H1 (cell line): ENCODE measurements at regions not wholly inside any gene's neighbourhood (a gene's known extent, or its start where the extent isn't known, plus 50 kb on each side); places are given as distances from the start of the nearest gene placed in this dataset.

Source experiments
- CTCF ChIA-PET: fragments of 300-600 bp; sonication (Branson Sonifier 250); formaldehyde crosslinking; loops from one replicate; lab custom pipeline; 2021; ENCODE audit not compliant: partially characterized antibody; lab: Charles Lee
- POLR2A ChIA-PET: fragments of 300-600 bp; sonication (Branson Sonifier 250); formaldehyde crosslinking; loops from one replicate; lab custom pipeline; 2021; ENCODE audit warnings: inconsistent platforms; ENCODE audit not compliant: partially characterized antibody; lab: Charles Lee
- DNase-seq, 2 experiments: peaks; one replicate each; pipeline versions ENCODE4 v3.0.0 to v3.0.0-alpha.2; 2010 to 2022; ENCODE audit warnings: low spot score in 2 of 2, low read depth in 1 of 2, mixed read lengths in 1 of 2
- FAIRE-seq: peaks from 2 replicates; lab custom pipeline; 2011; peaks lifted over from hg19 to GRCh38; lab: Jason Lieb, UNC
- H2AFZ ChIP-seq: 2 replicates; pipeline ENCODE4 v1.8.1; 2012; ENCODE audit warnings: low read length, inconsistent platforms
- H2AK5ac ChIP-seq: 2 replicates; pipeline ENCODE4 v1.6.1; 2013; ENCODE audit warnings: low read depth, low read length
- H2BK120ac ChIP-seq: replicated peaks from 2 replicates; pipeline ENCODE3; 2013; ENCODE audit warnings: low read depth, low read length, inconsistent platforms
- H2BK12ac ChIP-seq: 2 replicates; pipeline ENCODE4 v1.6.1; 2013; ENCODE audit warnings: low read depth, low read length
- H2BK15ac ChIP-seq: 2 replicates; pipeline ENCODE4 v1.6.1; 2013; ENCODE audit warnings: low read length
- H2BK20ac ChIP-seq: 2 replicates; pipeline ENCODE4 v1.6.1; 2013; ENCODE audit warnings: low read length
- H2BK5ac ChIP-seq: 2 replicates; pipeline ENCODE4 v1.6.1; 2013; ENCODE audit warnings: low read depth, low read length
- H3K14ac ChIP-seq: 2 replicates; pipeline ENCODE4 v1.6.1; 2013; ENCODE audit warnings: inconsistent platforms; ENCODE audit not compliant: insufficient read length
- H3K18ac ChIP-seq: 2 replicates; pipeline ENCODE4 v1.6.1; 2013; ENCODE audit warnings: low read length; ENCODE audit errors: extremely low read depth
- H3K23ac ChIP-seq: 2 replicates; pipeline ENCODE4 v1.6.1; 2013; ENCODE audit warnings: inconsistent platforms; ENCODE audit not compliant: insufficient read length
- H3K23me2 ChIP-seq: 2 replicates; pipeline ENCODE4 v1.6.1; 2013; ENCODE audit warnings: low read depth, low read length
- H3K27ac ChIP-seq: 2 replicates; pipeline ENCODE4 v1.6.1; 2011; ENCODE audit warnings: low read depth, low read length, inconsistent platforms
- H3K27me3 ChIP-seq, 4 experiments: replicated peaks in 1 of 4; 1 replicate in 1 of 4; 2 replicates in 3 of 4; pipeline versions ENCODE4 v1.6.1 to v1.8.1; 2011 to 2013; ENCODE audit warnings: low read length in 3 of 4, mild to moderate bottlenecking in 3 of 4, inconsistent platforms in 2 of 4, mixed read lengths in 2 of 4, moderate library complexity in 1 of 4; ENCODE audit not compliant: control insufficient read depth in 3 of 4, insufficient read depth in 3 of 4; ENCODE audit errors: extremely low read depth in 1 of 4
- H3K36me3 ChIP-seq, 4 experiments: 2 replicates each; pipeline versions ENCODE4 v1.6.1 to v1.8.1; 2011 to 2013; ENCODE audit warnings: mild to moderate bottlenecking in 4 of 4, low read length in 3 of 4, moderate library complexity in 2 of 4, control low read depth in 1 of 4, inconsistent platforms in 1 of 4; ENCODE audit not compliant: insufficient read depth in 4 of 4, control insufficient read depth in 2 of 4
- H3K4ac ChIP-seq: replicated peaks from 2 replicates; pipeline ENCODE3; 2013; ENCODE audit warnings: low read length, low read depth, mixed read lengths, inconsistent platforms; ENCODE audit not compliant: insufficient read length
- H3K4me1 ChIP-seq, 4 experiments: replicated peaks in 1 of 4; 1 replicate in 1 of 4; 2 replicates in 3 of 4; pipeline versions ENCODE4 v1.6.1 to v1.8.1; 2011 to 2013; ENCODE audit warnings: low read length in 3 of 4, inconsistent platforms in 2 of 4, mixed read lengths in 1 of 4; ENCODE audit not compliant: insufficient read depth in 4 of 4, control insufficient read depth in 3 of 4
- H3K4me2 ChIP-seq, 2 experiments: 2 replicates each; pipeline versions ENCODE4 v1.6.1 to v1.8.1; 2011 to 2013; ENCODE audit warnings: low read depth in 2 of 2, low read length in 2 of 2, control low read depth in 1 of 2, inconsistent platforms in 1 of 2, mild to moderate bottlenecking in 1 of 2; ENCODE audit not compliant: insufficient read depth in 1 of 2
- H3K4me3 ChIP-seq, 4 experiments: fragments of 200-600, 300-600 bp in 1 of 4; sonication (generic), shearing (Covaris generic), sonication (Bioruptor Twin) in 1 of 4; 2 replicates each; pipeline versions ENCODE4 v1.5.1 to v1.8.1; 2011 to 2016; ENCODE audit warnings: low read length in 4 of 4, low read depth in 3 of 4, control low read depth in 2 of 4, inconsistent platforms in 2 of 4, mild to moderate bottlenecking in 2 of 4, mixed read lengths in 1 of 4, moderate library complexity in 1 of 4; ENCODE audit not compliant: insufficient read depth in 2 of 4; ENCODE audit errors: extremely low read depth in 1 of 4
- H3K56ac ChIP-seq: replicated peaks from 2 replicates; pipeline ENCODE3; 2013; ENCODE audit warnings: low read depth, mild to moderate bottlenecking, mixed read lengths, low read length, inconsistent platforms; ENCODE audit not compliant: insufficient read length
- H3K79me1 ChIP-seq: 2 replicates; pipeline ENCODE4 v1.6.1; 2013; ENCODE audit warnings: low read depth, low read length, control low read depth
- H3K79me2 ChIP-seq, 2 experiments: 2 replicates each; pipeline versions ENCODE4 v1.6.1 to v1.8.1; 2012 to 2013; ENCODE audit warnings: low read length in 2 of 2, mild to moderate bottlenecking in 2 of 2, inconsistent platforms in 1 of 2; ENCODE audit not compliant: insufficient read depth in 2 of 2, control insufficient read depth in 1 of 2
- H3K9ac ChIP-seq, 4 experiments: replicated peaks in 1 of 4; 1 replicate in 1 of 4; 2 replicates in 3 of 4; pipeline versions ENCODE4 v1.6.1 to v1.8.1; 2011 to 2013; ENCODE audit warnings: low read depth in 3 of 4, low read length in 3 of 4, control low read depth in 2 of 4, mild to moderate bottlenecking in 2 of 4, moderate library complexity in 2 of 4, inconsistent platforms in 1 of 4; ENCODE audit errors: extremely low read depth in 1 of 4
- H3K9me3 ChIP-seq, 2 experiments: 2 replicates each; pipeline versions ENCODE4 v1.6.1 to v1.8.1; 2012 to 2013; ENCODE audit warnings: mild to moderate bottlenecking in 2 of 2, moderate library complexity in 2 of 2, control low read depth in 1 of 2, inconsistent platforms in 1 of 2, low read depth in 1 of 2, low read length in 1 of 2, mixed read lengths in 1 of 2; ENCODE audit not compliant: insufficient read depth in 2 of 2
- H4K20me1 ChIP-seq, 2 experiments: replicated peaks in 1 of 2; 2 replicates each; pipeline versions ENCODE3 to v1.8.1; 2011 to 2013; ENCODE audit warnings: inconsistent platforms in 2 of 2, low read length in 2 of 2, mild to moderate bottlenecking in 1 of 2; ENCODE audit not compliant: insufficient read depth in 2 of 2, control insufficient read depth in 1 of 2
- H4K5ac ChIP-seq: 2 replicates; pipeline ENCODE4 v1.6.1; 2013; ENCODE audit warnings: low read length, low read depth, mixed read lengths, inconsistent platforms; ENCODE audit not compliant: insufficient read length
- H4K8ac ChIP-seq: 2 replicates; pipeline ENCODE4 v1.8.0; 2013; ENCODE audit warnings: mild to moderate bottlenecking, moderate library complexity, low read length, inconsistent platforms; ENCODE audit not compliant: insufficient read depth; ENCODE audit errors: extremely low read depth
- H4K91ac ChIP-seq: replicated peaks from 2 replicates; pipeline ENCODE3; 2013; ENCODE audit warnings: low read length, mixed read lengths, inconsistent platforms; ENCODE audit not compliant: insufficient read length
- HDAC2 ChIP-seq, 2 experiments: fragments of 300-600 bp in 1 of 2; sonication (generic) in 1 of 2; IDR thresholded peaks; 2 replicates each; pipeline ENCODE4 v1.6.1; 2011 to 2012; ENCODE audit warnings: low read depth in 2 of 2, low read length in 2 of 2, mild to moderate bottlenecking in 2 of 2, moderate library complexity in 2 of 2, borderline replicate concordance in 1 of 2, inconsistent platforms in 1 of 2
- JUN ChIP-seq: IDR thresholded peaks from 2 replicates; pipeline ENCODE4 v1.6.1; 2011; ENCODE audit warnings: low read depth, mild to moderate bottlenecking, improper control_type of control experiment, low read length
- POLR2A ChIP-seq, 2 experiments: IDR thresholded peaks; 1 replicate in 1 of 2; 2 replicates in 1 of 2; pipeline ENCODE4 v1.6.1; 2011; ENCODE audit warnings: low read depth in 2 of 2, low read length in 2 of 2, mild to moderate bottlenecking in 2 of 2; ENCODE audit errors: control extremely low read depth in 1 of 2
- RNF2 ChIP-seq: fragments of 200-900, 300-1000 bp; sonication (generic); IDR thresholded peaks from 2 replicates; pipeline ENCODE4 v1.7.1; 2016; ENCODE audit warnings: borderline replicate concordance, low read depth, mild to moderate bottlenecking, antibody characterized with exemption, low read length; ENCODE audit not compliant: poor library complexity, severe bottlenecking; ENCODE audit errors: missing control alignments
- SP2 ChIP-seq: IDR thresholded peaks from 2 replicates; pipeline ENCODE4 v1.6.1; 2012; ENCODE audit warnings: mild to moderate bottlenecking, low read length, inconsistent platforms
- TEAD4 ChIP-seq: IDR thresholded peaks from 2 replicates; pipeline ENCODE4 v1.6.1; 2012; ENCODE audit warnings: low read depth, low read length, inconsistent platforms, mixed read lengths
- WGBS, 2 experiments: shearing (Covaris generic) in 1 of 2; methylation state at CpG; one replicate each; pipeline versions ENCODE4 v1.1.6 to v1.1.7; 2013 to 2015; ENCODE audit warnings: low lambda C conversion rate in 2 of 2, mixed read lengths in 2 of 2, inconsistent platforms in 1 of 2, low coverage in 1 of 2, missing lambda C conversion rate in 1 of 2; ENCODE audit not compliant: insufficient replicate concordance in 2 of 2, insufficient coverage in 1 of 2, insufficient read length in 1 of 2; ENCODE audit errors: extremely low coverage in 1 of 2, missing lambda C conversion rate in 1 of 2; 5-methylcytosine and 5-hydroxymethylcytosine counted together

DNA sequence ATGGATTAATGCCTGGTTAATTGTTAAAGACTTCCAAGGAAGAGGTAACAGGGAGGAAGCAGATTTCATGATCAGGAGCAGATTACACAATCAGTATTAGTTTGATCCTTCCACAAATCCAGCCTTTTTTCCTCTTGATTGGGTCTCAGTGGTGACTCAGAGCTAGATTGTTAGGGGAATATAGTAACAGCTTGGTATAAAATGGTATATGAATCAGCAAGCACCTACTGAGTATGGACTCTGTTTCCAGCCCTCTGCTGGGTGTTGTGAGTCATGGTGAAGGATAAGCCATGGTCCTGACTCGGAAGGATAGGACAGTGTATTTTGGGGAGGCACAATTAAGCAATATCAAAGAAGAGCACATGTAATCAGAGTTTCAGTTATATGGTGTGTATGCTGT is 272.4 kb upstream of the DPP10 start:
- DNase-seq = no peak
- Histone ChIP-seq H3K23me2 (no peaks in the 10 kb centered on the region), H2AFZ (peak overlapping the region; percentile 58; the same call in 1 of the 2 replicates), H2BK120ac (no peak overlapping the region), H3K9ac (no peak overlapping the region), H3K4me1 (no peaks in the 10 kb centered on the region), H4K5ac (no peak overlapping the region), H2BK15ac (no peak overlapping the region), H3K27me3 (no peaks in the 10 kb centered on the region; a peak in 1 of 7 replicates), H2AK5ac (no peak overlapping the region), H3K4me2 (no peak overlapping the region), H3K9me3 (no peaks in the 10 kb centered on the region), H3K36me3 (no peaks in the 10 kb centered on the region), H3K23ac (no peak overlapping the region), H2BK12ac (no peak overlapping the region), H4K8ac (no peak overlapping the region), H3K4me3 (no peak overlapping the region), H2BK20ac (no peak overlapping the region), H3K18ac (no peak overlapping the region), H2BK5ac (no peak overlapping the region), H3K56ac (no peak overlapping the region), H3K79me1 (no peaks in the 10 kb centered on the region), H3K4ac (no peak overlapping the region), H4K91ac (no peak overlapping the region), H3K27ac (no peak overlapping the region), H3K14ac (no peak overlapping the region), H3K79me2 (no peaks in the 10 kb centered on the region), H4K20me1 (no peaks in the 10 kb centered on the region)
- POLR2A ChIA-PET = no interaction called here
- CTCF ChIA-PET = interaction anchor here (0.8 to 1.0 kb wide), 2 partner anchors 100 to 191 kb away, joined by 3 read pairs; no protein-coding TSS in a partner anchor
- no peak for FAIRE-seq
- 93% methylated on average over 1 of the region's 1 CpG; no CpG with 5 or more reads in 1 of the 2 experiments for WGBS, 2 experiments
- TF ChIP-seq RNF2 (no peak), SP2 (no peak), HDAC2 (IDR thresholded peaks at IDR 0.05; ENCODE audit: borderline replicate concordance in 1 of 2, low read depth in 2 of 2, low read length in 2 of 2) (no peak), JUN (no peak), POLR2A (IDR thresholded peaks at IDR 0.05; ENCODE audit: control extremely low read depth in 1 of 2, low read depth in 2 of 2, low read length in 2 of 2) (no peak), TEAD4 (no peak)
